GM04503 (cell line): ENCODE measurements at regions not wholly inside any gene's neighbourhood (a gene's known extent, or its start where the extent isn't known, plus 50 kb on each side); places are given as distances from the start of the nearest gene placed in this dataset.
"Not testable (repeated sequence)": the region's sequence is repeated elsewhere in the genome, so short reads cannot be mapped to it uniquely, and the experiment has no call there.

Source experiments
- DNase-seq: peaks from one replicate; pipeline ENCODE4 v3.0.0-alpha.2; 2012; ENCODE audit warnings: low read depth

DNA sequence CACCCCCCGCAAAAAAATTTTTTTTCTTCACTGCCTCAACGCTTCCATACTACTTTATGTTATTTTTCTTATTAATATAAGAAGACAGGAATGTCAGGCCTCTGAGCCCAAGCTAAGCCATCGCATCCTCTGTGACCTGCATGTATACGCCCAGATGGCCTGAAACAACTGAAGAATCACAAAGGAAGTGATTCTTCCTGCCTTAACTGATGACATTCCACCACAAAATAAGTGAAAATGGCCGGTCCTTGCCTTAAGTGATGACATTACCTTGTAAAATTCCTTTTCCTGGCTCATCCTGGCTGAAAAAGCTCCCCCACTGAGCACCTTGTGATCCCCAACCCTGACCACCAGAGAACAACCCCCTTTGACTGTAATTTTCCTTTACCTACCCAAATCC lies 258.7 kb upstream of the KCND2 start:
- DNase-seq = not testable (repeated sequence)

DNA sequence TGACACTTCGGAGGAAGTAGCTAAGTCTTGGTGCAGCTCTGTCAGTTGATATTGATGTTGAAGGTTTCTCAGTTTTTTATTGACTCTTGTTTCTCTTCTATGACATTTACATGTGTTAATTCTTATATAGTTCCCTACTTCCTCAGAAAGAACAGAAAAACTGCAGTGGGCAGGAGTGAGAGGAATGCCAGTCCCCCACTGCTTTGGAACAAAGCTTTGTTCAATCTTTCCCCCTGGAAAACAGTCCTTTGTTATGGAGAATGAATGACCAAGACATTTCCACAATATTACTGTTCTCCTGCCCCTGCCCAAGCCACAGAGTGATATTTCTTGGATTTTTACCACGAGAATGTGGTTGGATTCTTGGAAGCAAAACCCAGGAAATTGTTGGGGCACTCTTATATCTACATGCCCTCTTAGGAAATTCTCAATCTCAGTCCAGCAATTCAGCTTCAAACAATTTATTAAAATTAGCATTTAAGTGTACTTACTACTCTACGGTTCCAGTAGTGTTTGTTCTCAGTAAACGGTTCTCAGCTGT lies 258.0 kb upstream of the KCND2 start:
- no peak for DNase-seq

DNA sequence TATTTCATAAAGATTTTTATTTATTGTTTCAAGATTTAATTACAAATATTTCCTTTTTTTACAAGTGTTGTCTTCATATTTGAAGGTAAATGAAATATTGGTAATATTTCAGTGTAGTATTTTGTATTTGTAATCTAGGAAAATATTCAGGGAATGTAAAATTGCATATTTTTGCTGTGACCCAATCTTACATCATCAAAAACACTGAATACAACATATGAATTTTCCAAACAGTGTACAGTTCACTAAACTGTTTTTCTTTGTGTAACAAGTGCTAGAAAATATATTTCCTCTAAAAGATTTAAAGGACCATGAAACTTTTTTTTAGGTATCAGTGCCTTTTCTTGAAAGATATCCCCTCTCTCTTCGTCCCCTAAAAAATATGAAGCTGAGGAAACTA lies 251.9 kb upstream of the KCND2 start:
- no peak for DNase-seq

DNA sequence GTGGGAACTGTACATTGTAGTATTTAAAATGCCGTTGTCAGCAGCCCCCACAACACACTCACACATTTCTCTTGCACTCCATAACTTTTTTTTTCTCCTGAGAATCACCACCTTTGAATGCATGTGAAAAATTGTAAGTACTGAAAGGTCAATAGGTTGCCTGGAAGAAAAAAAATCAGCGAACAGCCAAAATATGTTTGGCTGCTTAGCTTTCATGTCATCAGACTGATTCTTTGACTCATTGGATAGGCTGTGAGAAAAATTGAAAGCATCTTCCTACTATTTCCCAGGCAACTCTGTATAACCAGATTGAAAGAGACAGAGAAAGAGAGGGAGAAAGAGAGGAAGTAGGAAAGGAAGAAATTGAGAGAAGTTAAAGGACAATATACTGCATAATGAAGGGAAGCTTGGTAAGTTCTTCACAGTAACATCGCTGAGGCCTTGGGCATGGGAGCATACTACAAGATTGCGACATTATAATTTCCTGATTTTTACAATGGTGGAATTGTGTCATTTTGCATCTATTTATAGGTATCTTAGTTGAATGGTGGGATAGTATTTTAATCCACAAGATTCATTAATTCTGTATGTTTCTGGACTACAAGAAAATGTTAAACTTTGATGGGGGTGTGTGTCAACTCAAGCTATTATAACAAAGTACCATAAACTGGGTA lies 249.3 kb upstream of the KCND2 start:
- DNase-seq = no peak

DNA sequence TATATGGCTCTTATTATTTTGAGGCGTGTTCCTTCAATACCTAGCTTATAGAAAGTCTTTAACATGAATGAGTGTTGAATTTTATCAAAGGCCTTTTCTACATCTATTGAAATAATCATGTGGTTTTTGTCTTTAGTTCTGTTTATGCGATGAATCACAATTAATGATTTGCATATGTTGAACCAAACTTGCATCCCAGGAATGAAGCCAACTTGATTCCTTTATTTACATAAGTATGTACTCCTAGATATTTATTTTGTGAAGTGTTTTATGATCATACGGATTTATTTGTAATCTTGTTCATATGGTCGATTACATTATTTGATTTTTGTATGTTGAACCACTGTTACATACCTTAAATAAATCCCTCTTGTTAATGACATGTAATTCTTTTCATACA lies 244.3 kb upstream of the KCND2 start:
- DNase-seq = no peak

DNA sequence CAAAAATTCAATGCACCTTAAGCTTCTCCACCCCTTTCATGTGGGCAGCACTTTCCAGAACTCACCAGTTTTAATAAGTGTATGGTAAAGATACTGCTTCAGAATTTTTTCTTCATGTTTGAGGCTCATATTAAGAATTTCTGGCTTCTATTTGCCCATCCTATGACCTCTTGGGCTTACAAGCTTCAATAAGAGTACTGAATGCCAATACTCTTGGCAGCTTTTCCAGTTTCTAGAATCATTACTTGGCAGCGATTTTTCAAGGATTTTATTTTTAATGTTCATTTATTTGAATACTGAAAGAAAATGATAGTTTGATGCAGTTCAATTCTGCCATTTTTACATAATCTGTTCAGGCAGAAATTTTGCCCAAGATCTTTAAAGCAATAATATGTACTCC lies 242.1 kb upstream of the KCND2 start:
- DNase-seq = no peak

DNA sequence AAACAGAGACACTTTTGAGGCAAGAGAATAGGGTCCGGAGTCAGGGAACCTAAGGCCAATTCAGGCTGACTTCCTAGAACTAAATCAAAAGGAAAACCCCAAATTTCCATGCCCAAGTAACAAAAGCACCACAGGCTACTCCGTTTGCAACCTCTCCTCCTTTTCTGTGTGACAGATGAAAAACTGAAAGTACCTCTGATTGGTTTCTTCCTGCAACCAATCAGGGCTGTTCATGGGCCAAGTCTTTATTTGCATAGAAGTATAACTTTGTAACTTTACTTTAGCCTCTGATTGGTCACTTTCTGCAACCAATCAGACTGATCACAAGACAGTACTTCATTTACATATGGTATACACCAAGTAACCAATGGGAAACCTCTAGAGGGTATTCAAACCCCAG lies 239.9 kb upstream of the KCND2 start:
- no peak for DNase-seq

DNA sequence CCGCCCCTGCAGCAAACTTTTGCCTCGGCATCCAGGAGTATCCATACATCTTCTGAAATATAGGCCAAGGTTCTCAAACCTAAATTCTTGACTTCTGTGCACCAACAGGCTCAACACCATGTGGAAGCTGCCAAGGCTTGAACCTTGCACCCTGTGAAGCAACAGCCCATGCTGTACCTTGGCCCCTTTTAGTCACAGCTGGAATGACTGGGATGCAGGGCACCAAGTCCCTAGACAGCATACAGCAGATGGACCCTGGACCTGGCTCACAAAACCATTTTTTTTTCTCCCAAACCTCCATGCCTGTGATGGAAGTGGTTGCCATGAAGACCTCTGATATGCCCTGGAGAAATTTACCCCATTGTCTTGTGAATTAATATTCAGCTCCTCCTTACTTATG lies 233.8 kb upstream of the KCND2 start:
- no peak for DNase-seq

DNA sequence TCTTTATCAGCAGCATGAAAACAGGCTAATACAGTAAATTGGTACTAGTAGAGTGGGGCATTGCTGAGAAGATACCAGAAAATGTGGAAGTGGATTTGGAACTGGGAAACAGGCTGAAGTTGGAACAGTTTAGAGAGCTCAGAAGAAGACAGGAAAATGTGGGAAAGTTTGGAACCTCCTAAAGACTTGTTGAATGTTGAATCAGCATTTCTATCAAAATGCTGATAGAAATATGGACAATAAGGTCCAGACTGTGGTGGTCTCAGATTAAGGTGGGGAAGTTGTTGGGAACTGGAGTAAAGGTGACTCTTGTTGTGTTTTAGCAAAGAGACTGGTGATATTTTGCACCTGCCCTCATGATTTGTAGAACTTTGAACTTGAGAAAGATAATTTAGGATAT lies 231.2 kb upstream of the KCND2 start:
- no peak for DNase-seq

DNA sequence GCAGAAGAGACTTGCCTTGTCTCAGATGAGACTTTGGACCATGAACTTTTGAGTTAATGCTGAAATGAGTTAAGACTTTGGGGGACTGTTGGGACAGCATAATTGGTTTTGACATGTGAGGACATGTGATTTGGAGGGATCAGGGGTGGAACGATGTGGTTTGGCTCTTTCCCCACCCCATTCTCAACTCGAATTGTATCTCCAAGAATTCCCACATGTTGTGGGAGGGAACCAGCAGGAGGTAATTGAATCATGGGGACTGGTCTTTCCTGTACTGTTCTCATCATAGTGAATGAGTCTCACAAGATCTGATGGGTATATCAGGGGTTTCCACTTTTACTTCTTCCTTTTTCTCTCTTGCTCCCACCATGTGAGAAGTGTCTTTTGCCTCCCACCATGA lies 229.7 kb upstream of the KCND2 start:
- no peak for DNase-seq

DNA sequence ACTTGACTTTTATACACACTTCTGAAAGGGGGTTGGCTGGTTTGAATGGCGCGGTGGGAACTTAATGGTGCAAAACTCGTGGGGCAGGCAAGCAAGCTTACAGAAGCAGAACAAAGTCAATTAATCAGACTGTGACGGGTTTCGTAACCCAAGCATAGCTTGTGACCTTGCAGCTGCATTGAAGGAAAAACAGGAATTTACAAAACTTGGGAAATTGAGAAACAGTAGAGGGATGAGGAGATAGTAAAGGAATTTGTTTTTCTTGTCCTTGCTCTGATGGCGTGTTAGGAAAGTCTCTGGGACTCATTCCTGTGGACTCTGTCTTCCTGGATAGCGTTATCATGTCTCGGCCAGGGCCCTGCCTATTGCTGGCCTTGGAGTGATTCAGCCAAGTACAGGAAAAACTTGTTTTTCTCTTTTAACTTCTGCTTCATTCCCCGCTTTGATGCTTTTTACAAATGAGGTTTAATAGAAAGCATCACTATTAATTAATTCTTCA lies 220.0 kb upstream of the KCND2 start:
- DNase-seq = peak; percentile 3

DNA sequence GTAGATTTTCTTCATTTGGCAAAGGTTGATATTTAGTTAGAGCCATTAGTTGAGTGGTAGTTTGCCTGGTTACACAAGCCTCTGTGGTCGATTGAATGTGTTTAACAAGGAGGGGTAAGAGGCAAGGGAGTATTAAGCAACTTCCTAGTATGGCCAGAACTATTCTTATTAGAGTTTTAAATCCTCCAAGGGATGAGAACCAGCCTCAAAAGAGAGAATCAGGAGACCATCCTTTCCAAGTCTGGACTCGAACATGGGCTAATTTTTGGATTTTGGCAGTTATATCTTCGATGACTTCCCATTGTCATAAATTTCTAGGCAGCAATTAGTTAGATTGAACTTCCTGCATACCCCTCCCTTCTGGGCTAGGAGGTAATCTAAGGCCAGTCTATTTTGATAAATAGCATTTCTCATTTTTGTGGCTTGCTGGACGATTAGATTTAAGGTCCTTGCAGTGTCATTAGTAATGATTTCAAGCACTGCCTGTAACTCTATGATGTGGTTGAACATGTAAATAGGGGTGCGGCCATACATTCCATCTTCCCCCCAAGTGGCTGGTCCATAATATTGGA lies 219.5 kb upstream of the KCND2 start:
- DNase-seq = no peak

DNA sequence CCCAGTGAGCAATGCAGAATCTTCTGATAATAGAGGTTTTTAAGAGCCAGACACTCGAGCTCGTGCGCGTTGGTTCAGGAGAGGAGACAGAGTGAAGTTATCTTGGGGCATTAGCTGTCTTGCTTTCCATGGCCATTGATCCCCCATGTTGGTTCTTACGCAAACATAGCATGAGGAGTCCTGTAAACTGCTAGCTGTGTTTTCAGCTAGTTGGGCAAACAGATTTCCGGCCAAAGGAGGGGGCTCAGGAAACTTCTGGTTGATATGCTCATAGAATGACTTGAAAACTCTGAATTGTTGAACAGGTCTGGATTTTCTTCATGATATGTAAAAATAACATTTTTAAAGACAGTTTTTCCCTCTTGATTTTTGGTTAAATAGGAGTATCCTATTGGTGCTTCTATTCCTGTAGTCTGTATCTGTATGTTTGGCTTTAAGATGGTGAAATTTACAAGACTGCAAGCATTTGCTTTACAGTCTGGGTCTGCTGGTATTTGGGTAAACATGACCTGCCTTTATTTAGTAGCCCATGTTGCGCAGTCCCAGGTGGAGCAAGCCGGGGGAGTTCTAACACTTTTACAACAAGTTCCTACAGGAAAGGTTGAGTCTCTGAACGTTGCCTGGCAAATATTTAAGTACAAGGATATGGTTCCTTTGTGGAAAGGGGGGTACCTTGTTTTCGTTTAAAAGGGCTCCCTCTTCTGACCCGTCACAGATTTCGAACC lies 218.4 kb upstream of the KCND2 start:
- no peak for DNase-seq

DNA sequence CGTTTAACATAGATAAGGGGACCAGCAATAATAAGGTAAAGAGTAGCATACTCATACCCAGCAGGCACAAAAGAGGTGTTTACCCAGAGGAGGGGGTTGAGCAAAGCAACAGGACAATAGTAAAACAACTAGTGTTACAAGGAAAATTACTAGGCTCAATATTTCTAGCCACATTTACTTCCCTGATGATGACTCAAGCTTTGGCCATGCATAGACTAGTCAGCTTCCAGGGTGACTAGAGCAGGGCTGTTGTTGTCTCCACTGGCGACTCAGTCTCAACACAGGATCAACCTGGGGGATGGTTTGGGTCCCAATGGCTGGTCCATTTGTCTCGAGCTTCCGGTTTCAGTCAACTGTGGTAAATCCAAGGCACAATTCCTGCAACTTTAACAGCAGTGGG lies 217.7 kb upstream of the KCND2 start:
- DNase-seq = no peak

DNA sequence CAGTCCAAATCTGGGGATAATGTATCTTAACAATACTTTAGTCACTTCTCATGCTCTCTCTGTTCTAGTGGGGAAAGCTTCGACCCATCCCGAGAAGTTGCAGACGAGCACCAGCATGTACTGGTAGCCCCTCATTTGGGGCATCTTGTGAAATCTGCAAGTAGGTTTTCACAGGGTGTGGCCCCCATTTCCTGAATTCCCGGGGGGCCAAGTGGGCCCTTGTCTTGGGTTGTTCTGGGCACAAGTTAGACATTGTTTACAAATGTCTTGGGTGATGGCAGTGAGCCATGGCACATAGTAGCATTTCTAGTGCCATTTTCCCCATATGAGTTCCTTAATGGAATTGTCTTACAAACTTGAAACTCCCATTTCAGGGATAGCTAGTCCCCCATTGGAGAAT lies 216.7 kb upstream of the KCND2 start:
- no peak for DNase-seq

DNA sequence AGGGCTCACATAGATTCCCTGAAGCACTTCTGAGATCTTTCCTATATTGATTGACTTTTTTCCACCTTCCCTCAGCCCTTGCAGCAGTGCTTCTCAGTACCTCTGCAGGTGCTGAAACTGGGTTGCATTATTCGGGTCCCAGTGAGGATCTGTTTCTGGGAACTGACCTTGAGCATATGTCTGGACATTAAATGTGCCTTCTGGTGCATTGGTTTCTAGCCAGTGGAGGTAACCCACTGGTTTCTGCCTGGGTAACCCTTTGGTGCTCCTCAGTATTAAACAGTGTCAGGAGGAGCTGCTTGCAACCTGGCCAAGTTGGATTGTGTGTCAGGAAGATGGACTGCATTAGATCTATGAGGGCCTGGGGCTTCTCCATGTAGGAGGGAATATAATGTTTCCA lies 213.3 kb upstream of the KCND2 start:
- DNase-seq = no peak

DNA sequence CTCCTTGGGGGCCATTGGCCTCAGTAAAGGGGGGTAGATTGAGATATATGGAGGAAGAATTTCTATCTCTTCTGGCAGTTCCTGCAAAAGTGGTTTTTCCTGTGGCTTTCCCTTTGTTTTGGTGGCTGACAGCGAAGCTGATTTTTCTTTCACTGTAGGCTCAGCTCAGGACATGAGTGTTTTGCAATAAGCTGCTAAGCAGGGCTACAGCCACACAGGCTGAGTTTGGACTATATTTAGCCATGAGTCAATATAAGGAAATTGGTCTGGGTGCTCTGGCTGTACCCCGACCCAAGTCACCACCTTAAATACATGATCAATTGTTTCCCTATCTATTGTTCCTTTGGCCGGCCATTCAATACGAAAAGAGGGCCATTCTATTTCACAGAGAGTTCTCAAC lies 212.7 kb upstream of the KCND2 start:
- DNase-seq = no peak

DNA sequence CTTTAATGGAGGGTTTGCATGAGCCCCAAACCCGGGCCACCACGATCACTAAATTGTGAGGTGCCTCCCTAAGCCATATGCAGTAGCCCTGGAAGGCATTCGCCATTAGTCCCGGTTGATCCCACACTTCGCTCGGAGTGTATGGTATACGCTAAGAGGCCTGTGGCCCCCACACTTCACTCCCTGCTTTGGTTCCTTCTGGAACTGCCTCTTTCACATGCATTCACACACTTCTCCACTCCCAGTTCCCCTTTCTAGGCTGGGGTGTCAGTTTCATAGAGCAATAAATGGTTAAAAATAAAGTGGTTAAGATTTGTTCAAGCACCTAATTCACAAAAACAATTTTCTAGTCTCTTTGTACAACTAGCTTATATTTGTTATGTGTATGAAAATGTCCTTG lies 212.1 kb upstream of the KCND2 start:
- no peak for DNase-seq

DNA sequence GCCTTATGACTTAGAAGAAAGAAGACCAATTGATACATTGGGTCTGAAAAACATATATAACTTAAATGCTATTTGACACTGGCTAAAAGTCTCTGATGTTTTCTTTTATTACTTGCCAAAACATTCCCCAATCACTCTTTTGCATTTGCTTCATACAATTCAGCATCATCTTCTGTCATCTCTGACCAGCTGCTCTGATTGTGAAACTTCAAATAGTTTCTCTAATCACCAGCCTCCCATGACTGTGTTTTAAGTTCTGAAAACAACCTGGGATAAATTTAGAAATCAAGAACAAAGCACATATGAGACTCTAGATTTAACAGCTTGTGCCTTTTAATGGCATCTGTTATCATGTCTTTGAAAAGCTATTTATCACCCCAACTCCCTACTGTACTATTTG lies 208.4 kb upstream of the KCND2 start:
- no peak for DNase-seq

DNA sequence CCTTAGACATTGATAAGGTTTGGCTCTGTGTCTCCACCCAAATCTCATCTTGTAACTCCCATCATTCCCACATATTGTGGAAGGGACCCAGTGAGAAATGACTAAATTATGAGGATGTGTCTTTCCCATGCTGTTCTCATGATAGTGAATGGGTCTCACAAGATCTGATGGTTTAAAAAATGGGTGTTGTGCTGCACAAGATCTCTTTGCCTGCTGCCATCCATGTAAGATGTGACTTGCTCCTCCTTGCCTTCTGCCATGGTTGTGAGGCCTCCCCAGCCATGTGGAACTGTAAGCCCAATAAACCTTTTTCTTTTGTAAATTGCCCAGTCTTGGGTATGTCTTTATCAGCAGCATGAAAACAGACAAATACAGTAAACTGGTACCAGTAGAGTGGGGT lies 206.1 kb upstream of the KCND2 start:
- DNase-seq = not testable (repeated sequence)

DNA sequence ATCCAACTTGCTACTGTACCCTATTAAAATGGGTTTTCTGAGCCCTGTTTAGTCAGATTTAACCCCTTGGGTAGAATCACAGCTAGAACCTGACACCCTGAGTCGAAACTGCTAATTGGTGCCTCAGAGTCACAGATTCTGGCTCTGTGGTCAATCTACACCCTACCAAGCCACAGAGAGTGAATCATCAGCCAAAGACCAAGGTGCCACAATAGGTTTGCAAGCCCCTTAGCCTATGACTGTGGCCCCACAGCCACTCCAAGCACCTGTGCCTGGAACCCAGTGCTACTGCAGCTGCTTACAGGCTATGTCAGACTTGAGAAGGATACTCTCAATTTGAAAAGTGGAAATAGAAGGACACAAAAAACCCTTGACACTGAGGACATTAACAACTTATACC lies 202.8 kb upstream of the KCND2 start:
- DNase-seq = no peak

DNA sequence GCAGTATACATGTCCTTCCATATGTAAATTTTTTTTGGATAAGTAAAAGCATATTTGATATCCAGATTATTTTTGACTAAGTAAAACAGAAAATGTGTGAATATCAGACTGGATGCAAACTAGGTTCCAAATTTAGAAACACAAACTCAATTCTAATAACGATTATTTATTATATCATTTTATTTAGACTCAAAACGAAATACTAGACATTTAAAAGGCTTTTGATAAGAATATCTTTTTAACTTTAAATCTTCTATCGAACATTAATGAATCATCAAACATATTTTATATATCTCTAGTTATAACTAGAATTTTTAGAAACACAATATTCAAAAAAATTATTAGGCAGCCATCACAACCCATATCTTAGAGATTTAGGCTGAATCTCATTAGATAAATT lies 195.2 kb upstream of the KCND2 start:
- no peak for DNase-seq

DNA sequence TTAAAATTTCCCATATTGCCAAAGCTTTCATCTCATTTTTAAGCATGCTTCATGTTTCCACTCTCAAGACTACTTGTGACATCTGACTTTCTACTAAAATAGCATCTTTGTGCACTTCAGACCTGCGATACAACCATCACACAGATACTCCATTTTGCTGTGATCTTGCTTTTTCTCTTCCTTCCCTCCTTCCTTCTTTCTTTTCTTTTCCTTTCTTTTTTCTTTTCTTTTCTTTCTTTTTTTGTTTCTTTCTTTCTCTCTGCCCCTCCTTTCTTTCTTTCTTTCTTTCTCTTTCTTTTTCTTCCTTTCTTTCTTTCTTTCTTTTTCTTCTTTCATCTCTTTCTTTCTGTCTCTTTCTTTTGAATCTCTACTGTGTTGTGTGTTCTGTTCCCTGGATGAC lies 194.0 kb upstream of the KCND2 start:
- DNase-seq = no peak
